GM18861 (cell line): ENCODE measurements at regions not wholly inside any gene's neighbourhood (a gene's known extent, or its start where the extent isn't known, plus 50 kb on each side); places are given as distances from the start of the nearest gene placed in this dataset.

Source experiments
- ATAC-seq: cut with Tn5 transposase; IDR thresholded peaks from one replicate; pipeline ENCODE4 v1.9.1; 2021; ENCODE audit not compliant: unreplicated experiment

- no peak for ATAC-seq
These were observed 186.4 kb upstream of the ZRANB2 start for GRCh38 chr1:71267220-71267619.

- no peak for ATAC-seq
These were observed 183.2 kb upstream of the ZRANB2 start for GRCh38 chr1:71264039-71264438.

- ATAC-seq, result no peak
These were observed 182.1 kb upstream of the ZRANB2 start for GRCh38 chr1:71262970-71263369.

GRCh38 chr1:71252900-71253299 lies 172.1 kb upstream of the ZRANB2 start:
- ATAC-seq, result no peak

- ATAC-seq, result peak; percentile 42
These were observed 164.4 kb upstream of the ZRANB2 start for GRCh38 chr1:71245246-71245645.

GRCh38 chr1:71242239-71242638 lies 161.4 kb upstream of the ZRANB2 start:
- ATAC-seq, result no peak

- no peak for ATAC-seq
These were observed 159.8 kb upstream of the ZRANB2 start for GRCh38 chr1:71240656-71241055.

- no peak for ATAC-seq
These were observed 155.7 kb upstream of the ZRANB2 start for GRCh38 chr1:71236503-71236902.

GRCh38 chr1:71233645-71234044 lies 152.8 kb upstream of the ZRANB2 start:
- no peak for ATAC-seq

- no peak for ATAC-seq
These were observed 152.0 kb upstream of the ZRANB2 start for GRCh38 chr1:71232786-71233185.

- no peak for ATAC-seq
These were observed 151.4 kb upstream of the ZRANB2 start for GRCh38 chr1:71232166-71232763.

- no peak for ATAC-seq
These were observed 150.9 kb upstream of the ZRANB2 start for GRCh38 chr1:71231751-71232150.

- no peak for ATAC-seq
These were observed 148.0 kb upstream of the ZRANB2 start for GRCh38 chr1:71228742-71229365.

GRCh38 chr1:71228241-71228640 lies 147.4 kb upstream of the ZRANB2 start:
- ATAC-seq, result no peak

- no peak for ATAC-seq
These were observed 144.0 kb upstream of the ZRANB2 start for GRCh38 chr1:71224741-71225377.

GRCh38 chr1:71223641-71224340 lies 143.0 kb upstream of the ZRANB2 start:
- ATAC-seq, result no peak

- no peak for ATAC-seq
These were observed 141.8 kb upstream of the ZRANB2 start for GRCh38 chr1:71222668-71223067.

- ATAC-seq, result no peak
These were observed 129.9 kb upstream of the ZRANB2 start for GRCh38 chr1:71210718-71211117.

GRCh38 chr1:71203241-71203640 lies 122.4 kb upstream of the ZRANB2 start:
- ATAC-seq, result no peak

GRCh38 chr1:71200503-71200902 lies 119.7 kb upstream of the ZRANB2 start:
- ATAC-seq, result no peak

GRCh38 chr1:71196685-71197084 lies 115.8 kb upstream of the ZRANB2 start:
- ATAC-seq, result no peak

- no peak for ATAC-seq
These were observed 112.3 kb upstream of the ZRANB2 start for GRCh38 chr1:71193153-71193552.
